Ovary (tissue), 7 donors: ENCODE measurements at regions not wholly inside any gene's neighbourhood (a gene's known extent, or its start where the extent isn't known, plus 50 kb on each side); places are given as distances from the start of the nearest gene placed in this dataset.
"Not testable (repeated sequence)": the region's sequence is repeated elsewhere in the genome, so short reads cannot be mapped to it uniquely, and the experiment has no call there.

Source experiments
- DNase-seq, 5 donors: peaks; one replicate each; pipeline ENCODE4 v3.0.0-alpha.2; 2019 to 2020
- H3K27ac ChIP-seq, 2 donors: fragments of 200-600 bp; one replicate each; pipeline versions ENCODE4 v1.5.1 to v1.8.0; 2019 to 2022
- H3K27me3 ChIP-seq: fragments of 200-600 bp; one replicate; pipeline ENCODE4 v1.8.0; 2022
- H3K36me3 ChIP-seq: fragments of 200-600 bp; sonication (generic); one replicate; pipeline ENCODE4 v1.5.1; 2019
- H3K4me1 ChIP-seq: one replicate; pipeline ENCODE4 v1.8.1; 2013; ENCODE audit warnings: mild to moderate bottlenecking, moderate library complexity; ENCODE audit not compliant: insufficient read depth
- H3K4me3 ChIP-seq: fragments of 200-600 bp; sonication (generic); one replicate; pipeline ENCODE4 v1.5.1; 2017
- H3K9me3 ChIP-seq, 2 donors: fragments of 200-600 bp in 1 of 2; sonication (generic) in 1 of 2; one replicate each; pipeline versions ENCODE4 v1.5.1 to v1.8.1; 2013 to 2019; ENCODE audit warnings: mild to moderate bottlenecking in 1 of 2, moderate library complexity in 1 of 2
- EP300 ChIP-seq: sonication (generic); formaldehyde crosslinking; IDR thresholded peaks from one replicate; pipeline ENCODE4 v1.6.1; 2017; ENCODE audit warnings: antibody characterized with exemption
- POLR2A ChIP-seq: fragments of 450-650 bp; IDR thresholded peaks from one replicate; pipeline ENCODE4 v1.6.1; 2017; ENCODE audit warnings: antibody characterized with exemption, mild to moderate bottlenecking, moderate library complexity
- WGBS, 3 donors: extraction: QIAGEN DNeasy Blood & Tissue Kit in 1 of 3; methylation state at CpG; one replicate each; pipeline versions ENCODE4 v1.1.5 to v1.1.7; 2013 to 2017; 5-methylcytosine and 5-hydroxymethylcytosine counted together
- intact Hi-C, 4 donors: fragments of 100-400 bp; cut with DNase I; formaldehyde crosslinking; loops; one replicate each; pipeline versions ENCODE4 v1.11.0 to v1.15.1; 2022 to 2023
- TF ChIP-seq, protein P1 (sequence below), 3 donors: fragments of 450-650 bp in 2 of 3; fragments of 200-600 bp in 1 of 3; IDR thresholded peaks; one replicate each; pipeline versions ENCODE4 v1.5.1 to v1.8.0; 2016 to 2022; ENCODE audit warnings: antibody characterized with exemption in 3 of 3, mild to moderate bottlenecking in 1 of 3
- donor health status: DM: no; HTN: no; CAD: no; lungs with moderate emphysema.
- donor health status: DM: no; HTN: no; CAD: no.
- donor health status: Bipolar disorder and iron deficiency.
- donor health status: DM: no; HTN: no; CAD: no.
- donor health status: DM: yes; HTN: yes; CAD: no.

DNA sequence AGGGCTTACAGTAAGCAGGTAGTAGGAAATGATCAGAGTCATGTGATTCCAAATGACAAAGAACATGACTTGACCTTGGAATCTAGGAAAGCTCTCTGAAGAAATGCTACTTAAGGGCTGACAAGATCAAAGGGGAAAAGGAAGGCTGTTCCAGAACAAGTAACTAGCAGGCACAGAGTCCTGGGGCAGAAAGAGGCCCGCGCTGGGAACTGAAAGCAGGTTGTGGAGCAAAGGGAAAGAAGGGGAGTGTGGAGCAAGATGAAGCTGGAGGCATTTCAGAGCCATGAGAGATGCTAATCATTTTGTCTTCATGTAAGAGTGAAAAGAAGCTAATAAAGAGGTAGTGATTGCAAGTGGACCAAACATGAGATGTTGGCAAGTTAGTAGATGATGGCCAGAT, 397.5 kb downstream of the DTWD2 start:
- no peak overlapping the region for H3K27ac ChIP-seq
- TF ChIP-seq EP300 (no peak), POLR2A (no peak)
- TF ChIP-seq, protein P1, sequence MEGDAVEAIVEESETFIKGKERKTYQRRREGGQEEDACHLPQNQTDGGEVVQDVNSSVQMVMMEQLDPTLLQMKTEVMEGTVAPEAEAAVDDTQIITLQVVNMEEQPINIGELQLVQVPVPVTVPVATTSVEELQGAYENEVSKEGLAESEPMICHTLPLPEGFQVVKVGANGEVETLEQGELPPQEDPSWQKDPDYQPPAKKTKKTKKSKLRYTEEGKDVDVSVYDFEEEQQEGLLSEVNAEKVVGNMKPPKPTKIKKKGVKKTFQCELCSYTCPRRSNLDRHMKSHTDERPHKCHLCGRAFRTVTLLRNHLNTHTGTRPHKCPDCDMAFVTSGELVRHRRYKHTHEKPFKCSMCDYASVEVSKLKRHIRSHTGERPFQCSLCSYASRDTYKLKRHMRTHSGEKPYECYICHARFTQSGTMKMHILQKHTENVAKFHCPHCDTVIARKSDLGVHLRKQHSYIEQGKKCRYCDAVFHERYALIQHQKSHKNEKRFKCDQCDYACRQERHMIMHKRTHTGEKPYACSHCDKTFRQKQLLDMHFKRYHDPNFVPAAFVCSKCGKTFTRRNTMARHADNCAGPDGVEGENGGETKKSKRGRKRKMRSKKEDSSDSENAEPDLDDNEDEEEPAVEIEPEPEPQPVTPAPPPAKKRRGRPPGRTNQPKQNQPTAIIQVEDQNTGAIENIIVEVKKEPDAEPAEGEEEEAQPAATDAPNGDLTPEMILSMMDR (IDR thresholded peaks at IDR 0.05), result no peak
- intact Hi-C loops, result no loop called here
- H3K4me3 ChIP-seq, result no peak overlapping the region
- H3K4me1 ChIP-seq, result no peaks in the 10 kb centered on the region
- no peaks in the 10 kb centered on the region for H3K9me3 ChIP-seq
- H3K36me3 ChIP-seq, result no peaks in the 10 kb centered on the region
- H3K27me3 ChIP-seq, result no peaks in the 10 kb centered on the region
- DNase-seq, result no peak
- 72 to 87% (median 86%) methylated on average over 2 of the region's 2 CpGs for WGBS, 3 donors

- no peak for DNase-seq
- H3K36me3 ChIP-seq, result no peaks in the 10 kb centered on the region
- no peaks in the 10 kb centered on the region for H3K4me1 ChIP-seq
- H3K9me3 ChIP-seq, result no peaks in the 10 kb centered on the region
- H3K27me3 ChIP-seq, result no peaks in the 10 kb centered on the region
- H3K4me3 ChIP-seq, result no peak overlapping the region
- 25 to 50% (median 39%) methylated on average over 5 of the region's 5 CpGs for WGBS, 3 donors
- no peak overlapping the region for H3K27ac ChIP-seq
- intact Hi-C loops, result no loop called here
- TF ChIP-seq POLR2A (no peak), EP300 (no peak)
- TF ChIP-seq, protein P1 (IDR thresholded peaks at IDR 0.05), result no peak
These were observed 407.4 kb downstream of the DTWD2 start for GRCh38 chr5:118580949-118581348.

- no peak for DNase-seq
- Histone ChIP-seq H3K9me3 (no peaks in the 10 kb centered on the region), H3K4me1 (no peaks in the 10 kb centered on the region), H3K4me3 (no peak overlapping the region), H3K27ac (no peak overlapping the region), H3K36me3 (no peaks in the 10 kb centered on the region), H3K27me3 (no peaks in the 10 kb centered on the region)
- WGBS, 3 donors, result 10 to 35% (median 28%) methylated on average over 3 of the region's 3 CpGs
- intact Hi-C loops, result no loop called here
- TF ChIP-seq EP300 (no peak), POLR2A (no peak)
- TF ChIP-seq, protein P1 (IDR thresholded peaks at IDR 0.05), result no peak
These were observed 410.3 kb downstream of the DTWD2 start for GRCh38 chr5:118578093-118578492.

GRCh38 chr5:118577621-118578020, 410.7 kb downstream of the DTWD2 start:
- intact Hi-C loops, result no loop called here
- Histone ChIP-seq H3K9me3 (no peaks in the 10 kb centered on the region), H3K36me3 (no peaks in the 10 kb centered on the region), H3K4me1 (no peaks in the 10 kb centered on the region), H3K27me3 (no peaks in the 10 kb centered on the region), H3K4me3 (no peak overlapping the region), H3K27ac (no peak overlapping the region)
- 57 to 75% (median 72%) methylated on average over 1 of the region's 1 CpG for WGBS, 3 donors
- DNase-seq, result no peak
- TF ChIP-seq EP300 (no peak), POLR2A (no peak)
- TF ChIP-seq, protein P1 (IDR thresholded peaks at IDR 0.05), result no peak

DNA sequence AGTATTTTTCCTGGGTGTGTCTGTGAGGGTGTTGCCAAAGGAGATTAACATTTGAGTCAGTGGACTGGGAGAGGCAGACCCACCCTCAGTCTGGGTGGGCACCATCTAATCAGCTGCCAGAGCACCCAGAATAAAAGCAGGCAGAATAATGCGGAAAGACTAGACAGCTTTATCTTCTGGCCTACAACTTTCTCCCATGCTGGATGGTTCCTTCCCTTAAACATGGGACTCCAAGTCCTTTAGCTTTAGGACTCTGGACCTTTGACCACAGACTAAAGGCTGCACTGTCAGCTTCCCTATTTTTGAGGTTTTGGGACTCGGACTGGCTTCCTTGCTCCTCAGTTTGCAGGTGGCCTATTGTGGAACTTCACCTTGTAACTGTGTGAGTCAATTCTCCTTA, 418.1 kb downstream of the DTWD2 start:
- DNase-seq, H3K36me3 ChIP-seq, H3K27me3 ChIP-seq, H3K9me3 ChIP-seq, intact Hi-C loops, H3K4me1 ChIP-seq, H3K27ac ChIP-seq, H3K4me3 ChIP-seq: not testable (repeated sequence)
- WGBS, 3 donors, result 81 to 99% (median 98%) methylated on average over 2 of the region's 2 CpGs

GRCh38 chr5:118569596-118569995, 418.8 kb downstream of the DTWD2 start:
- H3K27ac ChIP-seq, H3K27me3 ChIP-seq, intact Hi-C loops, H3K4me3 ChIP-seq, H3K36me3 ChIP-seq, H3K4me1 ChIP-seq, H3K9me3 ChIP-seq, DNase-seq: not testable (repeated sequence)
- 95 to 100% (median 98%) methylated on average over 1 of the region's 1 CpG for WGBS, 3 donors
